ENCODE measurements at regions not wholly inside any gene's neighbourhood (a gene's known extent, or its start where the extent isn't known, plus 50 kb on each side); places are given as distances from the start of the nearest gene placed in this dataset.
A peak's percentile ranks its signal among the peaks of the same experiment; 100 is the strongest.
"Not testable (repeated sequence)": the region's sequence is repeated elsewhere in the genome, so short reads cannot be mapped to it uniquely, and the experiment has no call there.

- not testable (repeated sequence) for H3K27ac ChIP-seq (replicated peaks); H3K27me3 ChIP-seq (ENCODE audit: insufficient read depth, poor library complexity, severe bottlenecking); H3K4me3 ChIP-seq (replicated peaks; ENCODE audit: insufficient read depth, low read length)
- peak in 1 of 2 experiments; percentile 36 for DNase-seq (ENCODE audit: low read depth in 1 of 2, low spot score in 1 of 2)
These were observed 1353.9 kb upstream of the CDH18 start for GRCh38 chr5:21341948-21342261.

GRCh38 chr5:21341203-21341947, 1353.4 kb upstream of the CDH18 start:
- H3K4me3 ChIP-seq (replicated peaks; ENCODE audit: insufficient read depth, low read length) = peak overlapping the region; percentile 28
- H3K27ac ChIP-seq (replicated peaks) = peak overlapping the region; percentile 57
- H3K27me3 ChIP-seq (ENCODE audit: insufficient read depth, poor library complexity, severe bottlenecking) = not testable (repeated sequence)
- peak in 1 of 2 experiments; percentile 48 for DNase-seq (ENCODE audit: low read depth in 1 of 2, low spot score in 1 of 2)

- DNase-seq (ENCODE audit: low read depth in 1 of 2, low spot score in 1 of 2); H3K4me3 ChIP-seq (replicated peaks; ENCODE audit: insufficient read depth, low read length); H3K27me3 ChIP-seq (ENCODE audit: insufficient read depth, poor library complexity, severe bottlenecking); H3K27ac ChIP-seq (replicated peaks): not testable (repeated sequence)
These were observed 1352.2 kb upstream of the CDH18 start for GRCh38 chr5:21340233-21340632.

- H3K4me3 ChIP-seq (replicated peaks; ENCODE audit: insufficient read depth, low read length); DNase-seq (ENCODE audit: low read depth in 1 of 2, low spot score in 1 of 2); H3K27me3 ChIP-seq (ENCODE audit: insufficient read depth, poor library complexity, severe bottlenecking); H3K27ac ChIP-seq (replicated peaks): not testable (repeated sequence)
These were observed 1348.5 kb upstream of the CDH18 start for GRCh38 chr5:21336478-21336877.

GRCh38 chr5:21315376-21315775, 1327.4 kb upstream of the CDH18 start:
- DNase-seq (ENCODE audit: low read depth in 1 of 2, low spot score in 1 of 2); H3K4me3 ChIP-seq (replicated peaks; ENCODE audit: insufficient read depth, low read length); H3K27me3 ChIP-seq (ENCODE audit: insufficient read depth, poor library complexity, severe bottlenecking); H3K27ac ChIP-seq (replicated peaks): not testable (repeated sequence)

- H3K27ac ChIP-seq (replicated peaks); H3K4me3 ChIP-seq (replicated peaks; ENCODE audit: insufficient read depth, low read length); DNase-seq (ENCODE audit: low read depth in 1 of 2, low spot score in 1 of 2); H3K27me3 ChIP-seq (ENCODE audit: insufficient read depth, poor library complexity, severe bottlenecking): not testable (repeated sequence)
These were observed 1313.2 kb upstream of the CDH18 start for GRCh38 chr5:21301205-21301604.

GRCh38 chr5:21274361-21274760, 1286.4 kb upstream of the CDH18 start:
- H3K27ac ChIP-seq (replicated peaks); H3K4me3 ChIP-seq (replicated peaks; ENCODE audit: insufficient read depth, low read length); H3K27me3 ChIP-seq (ENCODE audit: insufficient read depth, poor library complexity, severe bottlenecking); DNase-seq (ENCODE audit: low read depth in 1 of 2, low spot score in 1 of 2): not testable (repeated sequence)

- TF ChIP-seq CTCF (IDR thresholded peaks at IDR 0.05; ENCODE audit: insufficient read depth, low read length) (no peak), POLR2AphosphoS5 (IDR thresholded peaks at IDR 0.05; ENCODE audit: low read depth) (no peak), GABPA (IDR thresholded peaks at IDR 0.05; ENCODE audit: low read depth) (no peak), SPI1 (IDR thresholded peaks at IDR 0.05; ENCODE audit: borderline replicate concordance, low read depth) (no peak), REST (IDR thresholded peaks at IDR 0.05; ENCODE audit: insufficient replicate concordance, low read depth) (no peak)
- H3K27ac ChIP-seq (replicated peaks) = no peak overlapping the region
- H3K4me3 ChIP-seq (replicated peaks; ENCODE audit: insufficient read depth, low read length) = no peak overlapping the region
- no peaks in the 10 kb centered on the region for H3K27me3 ChIP-seq (ENCODE audit: insufficient read depth, poor library complexity, severe bottlenecking)
- DNase-seq (ENCODE audit: low read depth in 1 of 2, low spot score in 1 of 2) = no peak
These were observed 1275.4 kb upstream of the CDH18 start for GRCh38 chr5:21263361-21263760.
